H1 (cell line): ENCODE measurements at regions not wholly inside any gene's neighbourhood (a gene's known extent, or its start where the extent isn't known, plus 50 kb on each side); places are given as distances from the start of the nearest gene placed in this dataset.

Experiments used
- CTCF ChIA-PET: fragments of 300-600 bp; sonication (Branson Sonifier 250); formaldehyde crosslinking; loops from one replicate; lab custom pipeline; 2021; ENCODE audit not compliant: partially characterized antibody; lab: Charles Lee
- POLR2A ChIA-PET: fragments of 300-600 bp; sonication (Branson Sonifier 250); formaldehyde crosslinking; loops from one replicate; lab custom pipeline; 2021; ENCODE audit warnings: inconsistent platforms; ENCODE audit not compliant: partially characterized antibody; lab: Charles Lee
- DNase-seq, 2 experiments: peaks; one replicate each; pipeline versions ENCODE4 v3.0.0 to v3.0.0-alpha.2; 2010 to 2022; ENCODE audit warnings: low spot score in 2 of 2, low read depth in 1 of 2, mixed read lengths in 1 of 2
- FAIRE-seq: peaks from 2 replicates; lab custom pipeline; 2011; peaks lifted over from hg19 to GRCh38; lab: Jason Lieb, UNC
- H2AFZ ChIP-seq: 2 replicates; pipeline ENCODE4 v1.8.1; 2012; ENCODE audit warnings: low read length, inconsistent platforms
- H2AK5ac ChIP-seq: 2 replicates; pipeline ENCODE4 v1.6.1; 2013; ENCODE audit warnings: low read depth, low read length
- H2BK120ac ChIP-seq: replicated peaks from 2 replicates; pipeline ENCODE3; 2013; ENCODE audit warnings: low read depth, low read length, inconsistent platforms
- H2BK12ac ChIP-seq: 2 replicates; pipeline ENCODE4 v1.6.1; 2013; ENCODE audit warnings: low read depth, low read length
- H2BK15ac ChIP-seq: 2 replicates; pipeline ENCODE4 v1.6.1; 2013; ENCODE audit warnings: low read length
- H2BK20ac ChIP-seq: 2 replicates; pipeline ENCODE4 v1.6.1; 2013; ENCODE audit warnings: low read length
- H2BK5ac ChIP-seq: 2 replicates; pipeline ENCODE4 v1.6.1; 2013; ENCODE audit warnings: low read depth, low read length
- H3K14ac ChIP-seq: 2 replicates; pipeline ENCODE4 v1.6.1; 2013; ENCODE audit warnings: inconsistent platforms; ENCODE audit not compliant: insufficient read length
- H3K18ac ChIP-seq: 2 replicates; pipeline ENCODE4 v1.6.1; 2013; ENCODE audit warnings: low read length; ENCODE audit errors: extremely low read depth
- H3K23ac ChIP-seq: 2 replicates; pipeline ENCODE4 v1.6.1; 2013; ENCODE audit warnings: inconsistent platforms; ENCODE audit not compliant: insufficient read length
- H3K23me2 ChIP-seq: 2 replicates; pipeline ENCODE4 v1.6.1; 2013; ENCODE audit warnings: low read depth, low read length
- H3K27ac ChIP-seq: 2 replicates; pipeline ENCODE4 v1.6.1; 2011; ENCODE audit warnings: low read depth, low read length, inconsistent platforms
- H3K27me3 ChIP-seq, 4 experiments: replicated peaks in 1 of 4; 1 replicate in 1 of 4; 2 replicates in 3 of 4; pipeline versions ENCODE4 v1.6.1 to v1.8.1; 2011 to 2013; ENCODE audit warnings: low read length in 3 of 4, mild to moderate bottlenecking in 3 of 4, inconsistent platforms in 2 of 4, mixed read lengths in 2 of 4, moderate library complexity in 1 of 4; ENCODE audit not compliant: control insufficient read depth in 3 of 4, insufficient read depth in 3 of 4; ENCODE audit errors: extremely low read depth in 1 of 4
- H3K36me3 ChIP-seq, 4 experiments: 2 replicates each; pipeline versions ENCODE4 v1.6.1 to v1.8.1; 2011 to 2013; ENCODE audit warnings: mild to moderate bottlenecking in 4 of 4, low read length in 3 of 4, moderate library complexity in 2 of 4, control low read depth in 1 of 4, inconsistent platforms in 1 of 4; ENCODE audit not compliant: insufficient read depth in 4 of 4, control insufficient read depth in 2 of 4
- H3K4ac ChIP-seq: replicated peaks from 2 replicates; pipeline ENCODE3; 2013; ENCODE audit warnings: low read length, low read depth, mixed read lengths, inconsistent platforms; ENCODE audit not compliant: insufficient read length
- H3K4me1 ChIP-seq, 4 experiments: replicated peaks in 1 of 4; 1 replicate in 1 of 4; 2 replicates in 3 of 4; pipeline versions ENCODE4 v1.6.1 to v1.8.1; 2011 to 2013; ENCODE audit warnings: low read length in 3 of 4, inconsistent platforms in 2 of 4, mixed read lengths in 1 of 4; ENCODE audit not compliant: insufficient read depth in 4 of 4, control insufficient read depth in 3 of 4
- H3K4me2 ChIP-seq, 2 experiments: 2 replicates each; pipeline versions ENCODE4 v1.6.1 to v1.8.1; 2011 to 2013; ENCODE audit warnings: low read depth in 2 of 2, low read length in 2 of 2, control low read depth in 1 of 2, inconsistent platforms in 1 of 2, mild to moderate bottlenecking in 1 of 2; ENCODE audit not compliant: insufficient read depth in 1 of 2
- H3K4me3 ChIP-seq, 4 experiments: fragments of 200-600, 300-600 bp in 1 of 4; sonication (generic), shearing (Covaris generic), sonication (Bioruptor Twin) in 1 of 4; 2 replicates each; pipeline versions ENCODE4 v1.5.1 to v1.8.1; 2011 to 2016; ENCODE audit warnings: low read length in 4 of 4, low read depth in 3 of 4, control low read depth in 2 of 4, inconsistent platforms in 2 of 4, mild to moderate bottlenecking in 2 of 4, mixed read lengths in 1 of 4, moderate library complexity in 1 of 4; ENCODE audit not compliant: insufficient read depth in 2 of 4; ENCODE audit errors: extremely low read depth in 1 of 4
- H3K56ac ChIP-seq: replicated peaks from 2 replicates; pipeline ENCODE3; 2013; ENCODE audit warnings: low read depth, mild to moderate bottlenecking, mixed read lengths, low read length, inconsistent platforms; ENCODE audit not compliant: insufficient read length
- H3K79me1 ChIP-seq: 2 replicates; pipeline ENCODE4 v1.6.1; 2013; ENCODE audit warnings: low read depth, low read length, control low read depth
- H3K79me2 ChIP-seq, 2 experiments: 2 replicates each; pipeline versions ENCODE4 v1.6.1 to v1.8.1; 2012 to 2013; ENCODE audit warnings: low read length in 2 of 2, mild to moderate bottlenecking in 2 of 2, inconsistent platforms in 1 of 2; ENCODE audit not compliant: insufficient read depth in 2 of 2, control insufficient read depth in 1 of 2
- H3K9ac ChIP-seq, 4 experiments: replicated peaks in 1 of 4; 1 replicate in 1 of 4; 2 replicates in 3 of 4; pipeline versions ENCODE4 v1.6.1 to v1.8.1; 2011 to 2013; ENCODE audit warnings: low read depth in 3 of 4, low read length in 3 of 4, control low read depth in 2 of 4, mild to moderate bottlenecking in 2 of 4, moderate library complexity in 2 of 4, inconsistent platforms in 1 of 4; ENCODE audit errors: extremely low read depth in 1 of 4
- H3K9me3 ChIP-seq, 2 experiments: 2 replicates each; pipeline versions ENCODE4 v1.6.1 to v1.8.1; 2012 to 2013; ENCODE audit warnings: mild to moderate bottlenecking in 2 of 2, moderate library complexity in 2 of 2, control low read depth in 1 of 2, inconsistent platforms in 1 of 2, low read depth in 1 of 2, low read length in 1 of 2, mixed read lengths in 1 of 2; ENCODE audit not compliant: insufficient read depth in 2 of 2
- H4K20me1 ChIP-seq, 2 experiments: replicated peaks in 1 of 2; 2 replicates each; pipeline versions ENCODE3 to v1.8.1; 2011 to 2013; ENCODE audit warnings: inconsistent platforms in 2 of 2, low read length in 2 of 2, mild to moderate bottlenecking in 1 of 2; ENCODE audit not compliant: insufficient read depth in 2 of 2, control insufficient read depth in 1 of 2
- H4K5ac ChIP-seq: 2 replicates; pipeline ENCODE4 v1.6.1; 2013; ENCODE audit warnings: low read length, low read depth, mixed read lengths, inconsistent platforms; ENCODE audit not compliant: insufficient read length
- H4K8ac ChIP-seq: 2 replicates; pipeline ENCODE4 v1.8.0; 2013; ENCODE audit warnings: mild to moderate bottlenecking, moderate library complexity, low read length, inconsistent platforms; ENCODE audit not compliant: insufficient read depth; ENCODE audit errors: extremely low read depth
- H4K91ac ChIP-seq: replicated peaks from 2 replicates; pipeline ENCODE3; 2013; ENCODE audit warnings: low read length, mixed read lengths, inconsistent platforms; ENCODE audit not compliant: insufficient read length
- ASH2L ChIP-seq: fragments of 200-600, 300-600 bp; sonication (generic); IDR thresholded peaks from one replicate; pipeline ENCODE4 v1.7.1; 2017; ENCODE audit warnings: low read length
- GTF2F1 ChIP-seq: IDR thresholded peaks from 2 replicates; pipeline ENCODE4 v1.6.1; 2012; ENCODE audit warnings: low read depth, low read length, improper control_type of control experiment, borderline replicate concordance
- JUND ChIP-seq: IDR thresholded peaks from 2 replicates; pipeline ENCODE4 v1.6.1; 2011; ENCODE audit warnings: mild to moderate bottlenecking, improper control_type of control experiment, low read length
- NRF1 ChIP-seq: IDR thresholded peaks from 2 replicates; pipeline ENCODE4 v1.6.1; 2011; ENCODE audit warnings: mild to moderate bottlenecking, low read depth, low read length, improper control_type of control experiment
- SRF ChIP-seq: IDR thresholded peaks from 2 replicates; pipeline ENCODE4 v1.6.1; 2011; ENCODE audit warnings: mild to moderate bottlenecking, low read depth, low read length, moderate library complexity
- SUZ12 ChIP-seq: fragments of 200-600 bp; sonication (generic); IDR thresholded peaks from 2 replicates; pipeline ENCODE4 v1.6.1; 2012; ENCODE audit warnings: mild to moderate bottlenecking, inconsistent platforms, low read length, moderate library complexity, mixed read lengths
- TBP ChIP-seq: IDR thresholded peaks from 2 replicates; pipeline ENCODE4 v1.6.1; 2011; ENCODE audit warnings: low read depth, low read length, improper control_type of control experiment
- WGBS, 2 experiments: shearing (Covaris generic) in 1 of 2; methylation state at CpG; one replicate each; pipeline versions ENCODE4 v1.1.6 to v1.1.7; 2013 to 2015; ENCODE audit warnings: low lambda C conversion rate in 2 of 2, mixed read lengths in 2 of 2, inconsistent platforms in 1 of 2, low coverage in 1 of 2, missing lambda C conversion rate in 1 of 2; ENCODE audit not compliant: insufficient replicate concordance in 2 of 2, insufficient coverage in 1 of 2, insufficient read length in 1 of 2; ENCODE audit errors: extremely low coverage in 1 of 2, missing lambda C conversion rate in 1 of 2; 5-methylcytosine and 5-hydroxymethylcytosine counted together

DNA sequence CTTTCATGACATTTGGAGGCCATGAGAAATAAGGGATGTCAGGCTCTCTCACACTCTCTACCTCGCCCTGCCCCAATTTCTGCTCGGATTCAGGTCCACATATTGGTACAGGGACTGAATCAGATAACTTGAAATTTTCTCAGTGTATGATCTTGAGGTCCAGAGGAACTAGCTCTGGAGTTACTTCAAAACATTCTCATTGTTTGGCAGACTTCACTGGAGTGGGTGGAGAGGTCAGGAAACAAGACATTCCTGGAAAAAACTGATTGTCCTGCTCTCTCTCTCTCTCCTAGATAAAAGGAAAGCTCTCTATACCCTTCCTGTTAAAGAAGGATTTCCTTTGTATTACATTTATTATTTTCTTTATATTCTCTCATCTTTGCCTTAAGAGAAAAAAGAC is 428.1 kb upstream of the DACH1 start:
- no peaks in the 10 kb centered on the region for H3K23me2 ChIP-seq
- H2BK12ac ChIP-seq = no peak overlapping the region
- H3K4me3 ChIP-seq = no peak overlapping the region
- no peak overlapping the region for H2BK20ac ChIP-seq
- no peaks in the 10 kb centered on the region for H3K79me2 ChIP-seq
- no peak overlapping the region for H2BK5ac ChIP-seq
- H2BK120ac ChIP-seq = no peak overlapping the region
- H3K14ac ChIP-seq = no peak overlapping the region
- no peak overlapping the region for H4K8ac ChIP-seq
- FAIRE-seq = no peak
- H4K91ac ChIP-seq = no peak overlapping the region
- ChIA-PET CTCF (interaction anchor here (1.0 kb wide), 1 partner anchor 705 kb away, joined by 3 read pairs; no protein-coding TSS in a partner anchor), POLR2A (no interaction called here)
- no peak overlapping the region for H3K56ac ChIP-seq
- H3K9me3 ChIP-seq = no peaks in the 10 kb centered on the region
- no peak overlapping the region for H4K5ac ChIP-seq
- no peak overlapping the region for H3K18ac ChIP-seq
- H2AFZ ChIP-seq = no peak overlapping the region
- no peak overlapping the region for H3K27ac ChIP-seq
- H2BK15ac ChIP-seq = no peak overlapping the region
- H3K4me2 ChIP-seq = no peak overlapping the region
- H3K36me3 ChIP-seq = no peaks in the 10 kb centered on the region
- H3K23ac ChIP-seq = no peak overlapping the region
- H3K79me1 ChIP-seq = no peaks in the 10 kb centered on the region
- H3K4me1 ChIP-seq = peaks cover 0 to 7% (median 3%) of the 10 kb centered on the region in 4 experiments; a peak in 3 of 7 replicates
- H3K27me3 ChIP-seq = no peaks in the 10 kb centered on the region
- no peaks in the 10 kb centered on the region for H4K20me1 ChIP-seq
- DNase-seq = no peak
- no peak overlapping the region for H2AK5ac ChIP-seq
- TF ChIP-seq TBP = no peak
- TF ChIP-seq SUZ12 = no peak
- TF ChIP-seq SRF = no peak
- no peak for TF ChIP-seq ASH2L
- no peak for TF ChIP-seq JUND
- TF ChIP-seq GTF2F1 = no peak
- TF ChIP-seq NRF1 = no peak
- 92% methylated on average over 2 of the region's 2 CpGs; no CpG with 5 or more reads in 1 of the 2 experiments for WGBS, 2 experiments
- no peak overlapping the region for H3K9ac ChIP-seq
- H3K4ac ChIP-seq = no peak overlapping the region
